OCI-LY3 (cell line): ENCODE measurements at regions not wholly inside any gene's neighbourhood (a gene's known extent, or its start where the extent isn't known, plus 50 kb on each side); places are given as distances from the start of the nearest gene placed in this dataset.

Experiments
- H2AFZ ChIP-seq: fragments of 200-600, 300-600 bp; shearing (Covaris generic); 2 replicates; pipeline ENCODE4 v1.6.0; 2014; ENCODE audit warnings: antibody characterized with exemption, low read depth, low read length
- H3K27ac ChIP-seq: fragments of 200-600, 300-600 bp; sonication (generic); 2 replicates; pipeline ENCODE4 v1.5.1; 2014; ENCODE audit warnings: mild to moderate bottlenecking, low read length, moderate library complexity, mixed read lengths
- H3K27me3 ChIP-seq: fragments of 200-600, 300-600 bp; sonication (generic); 2 replicates; pipeline ENCODE4 v1.6.1; 2014; ENCODE audit warnings: low read depth, low read length, mixed read lengths
- H3K36me3 ChIP-seq: fragments of 200-600, 300-600 bp; sonication (generic); replicated peaks from 2 replicates; pipeline ENCODE3; 2014; ENCODE audit warnings: low read depth, low read length, mixed read lengths
- H3K4me1 ChIP-seq: fragments of 300-600, 200-600 bp; sonication (generic); 2 replicates; pipeline ENCODE4 v1.6.1; 2014; ENCODE audit warnings: low read length, mixed read lengths
- H3K4me2 ChIP-seq: fragments of 200-600, 300-600 bp; sonication (generic); 2 replicates; pipeline ENCODE4 v1.6.1; 2014; ENCODE audit warnings: low read length, mixed read lengths
- H3K4me3 ChIP-seq: fragments of 300-600, 200-600 bp; sonication (generic); 2 replicates; pipeline ENCODE4 v1.5.1; 2014; ENCODE audit warnings: antibody characterized with exemption, mild to moderate bottlenecking, low read length, moderate library complexity
- H3K79me2 ChIP-seq: fragments of 300-600, 200-600 bp; shearing (Covaris generic); 2 replicates; pipeline ENCODE4 v1.6.1; 2014; ENCODE audit warnings: mild to moderate bottlenecking, low read length, mixed read lengths
- H3K9ac ChIP-seq: fragments of 300-600, 200-600 bp; shearing (Covaris generic); 2 replicates; pipeline ENCODE4 v1.6.0; 2014; ENCODE audit warnings: mild to moderate bottlenecking, low read length, moderate library complexity
- H3K9me3 ChIP-seq: fragments of 200-600, 300-600 bp; shearing (Covaris generic); 2 replicates; pipeline ENCODE4 v1.6.1; 2014; ENCODE audit warnings: low read length, mixed read lengths; ENCODE audit not compliant: insufficient read depth
- H4K20me1 ChIP-seq: fragments of 200-600, 300-600 bp; sonication (generic); 2 replicates; pipeline ENCODE4 v1.6.1; 2016; ENCODE audit warnings: low read length, mixed read lengths; ENCODE audit not compliant: insufficient read depth
- CTCF ChIP-seq: fragments of 200-600, 300-600 bp; sonication (generic); IDR thresholded peaks from 2 replicates; pipeline ENCODE4 v1.5.1; 2014; ENCODE audit warnings: antibody characterized with exemption, low read length, low read depth
- EZH2phosphoT487 ChIP-seq: fragments of 200-600 bp; shearing (Covaris generic); IDR thresholded peaks from 2 replicates; pipeline ENCODE4 v1.6.1; 2018; ENCODE audit warnings: antibody characterized with exemption, mixed run types, low read depth

- H4K20me1 ChIP-seq = no peaks in the 10 kb centered on the region
- H2AFZ ChIP-seq = no peak overlapping the region
- H3K36me3 ChIP-seq = no peaks in the 10 kb centered on the region
- H3K9me3 ChIP-seq = no peaks in the 10 kb centered on the region
- no peak overlapping the region for H3K4me2 ChIP-seq
- H3K9ac ChIP-seq = no peak overlapping the region
- no peak for TF ChIP-seq EZH2phosphoT487
- TF ChIP-seq CTCF = no peak
- no peaks in the 10 kb centered on the region for H3K79me2 ChIP-seq
- no peaks in the 10 kb centered on the region for H3K4me1 ChIP-seq
- no peak overlapping the region for H3K27ac ChIP-seq
- H3K4me3 ChIP-seq = no peak overlapping the region
- H3K27me3 ChIP-seq = no peaks in the 10 kb centered on the region
Measured at GRCh38 chr1:195097316-195097715, 1510.9 kb downstream of the KCNT2 start.

- no peak overlapping the region for H2AFZ ChIP-seq
- TF ChIP-seq EZH2phosphoT487 = no peak
- no peak for TF ChIP-seq CTCF
- no peaks in the 10 kb centered on the region for H3K79me2 ChIP-seq
- no peaks in the 10 kb centered on the region for H3K4me1 ChIP-seq
- H3K36me3 ChIP-seq = no peaks in the 10 kb centered on the region
- no peaks in the 10 kb centered on the region for H4K20me1 ChIP-seq
- H3K27me3 ChIP-seq = no peaks in the 10 kb centered on the region
- H3K9me3 ChIP-seq = no peaks in the 10 kb centered on the region
- H3K9ac ChIP-seq = no peak overlapping the region
- no peak overlapping the region for H3K27ac ChIP-seq
- H3K4me2 ChIP-seq = no peak overlapping the region
- H3K4me3 ChIP-seq = no peak overlapping the region
Measured at GRCh38 chr1:195096051-195096521, 1512.2 kb downstream of the KCNT2 start.

- no peaks in the 10 kb centered on the region for H3K27me3 ChIP-seq
- H4K20me1 ChIP-seq = no peaks in the 10 kb centered on the region
- no peaks in the 10 kb centered on the region for H3K79me2 ChIP-seq
- H3K9ac ChIP-seq = no peak overlapping the region
- H3K9me3 ChIP-seq = no peaks in the 10 kb centered on the region
- TF ChIP-seq EZH2phosphoT487 = no peak
- no peak for TF ChIP-seq CTCF
- H3K36me3 ChIP-seq = no peaks in the 10 kb centered on the region
- no peak overlapping the region for H3K27ac ChIP-seq
- H3K4me1 ChIP-seq = peaks cover 5% of the 10 kb centered on the region
- no peak overlapping the region for H2AFZ ChIP-seq
- H3K4me3 ChIP-seq = no peak overlapping the region
- H3K4me2 ChIP-seq = no peak overlapping the region
Measured at GRCh38 chr1:195085196-195085595, 1523.0 kb downstream of the KCNT2 start.

- no peaks in the 10 kb centered on the region for H3K27me3 ChIP-seq
- no peak overlapping the region for H3K4me2 ChIP-seq
- no peaks in the 10 kb centered on the region for H3K79me2 ChIP-seq
- H3K4me3 ChIP-seq = no peak overlapping the region
- no peak for TF ChIP-seq CTCF
- TF ChIP-seq EZH2phosphoT487 = no peak
- no peaks in the 10 kb centered on the region for H4K20me1 ChIP-seq
- peaks cover 5% of the 10 kb centered on the region for H3K4me1 ChIP-seq
- no peaks in the 10 kb centered on the region for H3K9me3 ChIP-seq
- no peaks in the 10 kb centered on the region for H3K36me3 ChIP-seq
- H3K27ac ChIP-seq = no peak overlapping the region
- no peak overlapping the region for H2AFZ ChIP-seq
- H3K9ac ChIP-seq = no peak overlapping the region
Measured at GRCh38 chr1:195082183-195082582, 1526.1 kb downstream of the KCNT2 start.
